ENCODE measurements at regions not wholly inside any gene's neighbourhood (a gene's known extent, or its start where the extent isn't known, plus 50 kb on each side); places are given as distances from the start of the nearest gene placed in this dataset.
"Not testable (repeated sequence)": the region's sequence is repeated elsewhere in the genome, so short reads cannot be mapped to it uniquely, and the experiment has no call there.

GRCh38 chr17:53219821-53220220 lies 602.9 kb upstream of the KIF2B start:
- TF ChIP-seq ZNF70 (CRISPR knock-in tag; IDR thresholded peaks at IDR 0.05) (no peak), TOX (CRISPR knock-in tag; IDR thresholded peaks at IDR 0.05; ENCODE audit: borderline replicate concordance) (no peak), ZFP30 (CRISPR knock-in tag; IDR thresholded peaks at IDR 0.05) (no peak), GLIS3 (CRISPR knock-in tag; IDR thresholded peaks at IDR 0.05) (no peak), TCF4 (CRISPR knock-in tag; IDR thresholded peaks at IDR 0.05; ENCODE audit: borderline replicate concordance) (no peak), SNAI2 (CRISPR knock-in tag; IDR thresholded peaks at IDR 0.05) (no peak)
- TF ChIP-seq, protein P1, sequence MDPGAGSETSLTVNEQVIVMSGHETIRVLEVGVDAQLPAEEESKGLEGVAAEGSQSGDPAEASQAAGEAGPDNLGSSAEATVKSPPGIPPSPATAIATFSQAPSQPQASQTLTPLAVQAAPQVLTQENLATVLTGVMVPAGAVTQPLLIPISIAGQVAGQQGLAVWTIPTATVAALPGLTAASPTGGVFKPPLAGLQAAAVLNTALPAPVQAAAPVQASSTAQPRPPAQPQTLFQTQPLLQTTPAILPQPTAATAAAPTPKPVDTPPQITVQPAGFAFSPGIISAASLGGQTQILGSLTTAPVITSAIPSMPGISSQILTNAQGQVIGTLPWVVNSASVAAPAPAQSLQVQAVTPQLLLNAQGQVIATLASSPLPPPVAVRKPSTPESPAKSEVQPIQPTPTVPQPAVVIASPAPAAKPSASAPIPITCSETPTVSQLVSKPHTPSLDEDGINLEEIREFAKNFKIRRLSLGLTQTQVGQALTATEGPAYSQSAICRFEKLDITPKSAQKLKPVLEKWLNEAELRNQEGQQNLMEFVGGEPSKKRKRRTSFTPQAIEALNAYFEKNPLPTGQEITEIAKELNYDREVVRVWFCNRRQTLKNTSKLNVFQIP (CRISPR knock-in tag; IDR thresholded peaks at IDR 0.05; ENCODE audit: borderline replicate concordance, low read depth) = no peak
- TF ChIP-seq, protein P2, sequence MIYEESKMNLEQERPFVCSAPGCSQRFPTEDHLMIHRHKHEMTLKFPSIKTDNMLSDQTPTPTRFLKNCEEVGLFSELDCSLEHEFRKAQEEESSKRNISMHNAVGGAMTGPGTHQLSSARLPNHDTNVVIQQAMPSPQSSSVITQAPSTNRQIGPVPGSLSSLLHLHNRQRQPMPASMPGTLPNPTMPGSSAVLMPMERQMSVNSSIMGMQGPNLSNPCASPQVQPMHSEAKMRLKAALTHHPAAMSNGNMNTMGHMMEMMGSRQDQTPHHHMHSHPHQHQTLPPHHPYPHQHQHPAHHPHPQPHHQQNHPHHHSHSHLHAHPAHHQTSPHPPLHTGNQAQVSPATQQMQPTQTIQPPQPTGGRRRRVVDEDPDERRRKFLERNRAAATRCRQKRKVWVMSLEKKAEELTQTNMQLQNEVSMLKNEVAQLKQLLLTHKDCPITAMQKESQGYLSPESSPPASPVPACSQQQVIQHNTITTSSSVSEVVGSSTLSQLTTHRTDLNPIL (CRISPR knock-in tag; IDR thresholded peaks at IDR 0.05; ENCODE audit: low read depth) = no peak
- TF ChIP-seq, protein P3, sequence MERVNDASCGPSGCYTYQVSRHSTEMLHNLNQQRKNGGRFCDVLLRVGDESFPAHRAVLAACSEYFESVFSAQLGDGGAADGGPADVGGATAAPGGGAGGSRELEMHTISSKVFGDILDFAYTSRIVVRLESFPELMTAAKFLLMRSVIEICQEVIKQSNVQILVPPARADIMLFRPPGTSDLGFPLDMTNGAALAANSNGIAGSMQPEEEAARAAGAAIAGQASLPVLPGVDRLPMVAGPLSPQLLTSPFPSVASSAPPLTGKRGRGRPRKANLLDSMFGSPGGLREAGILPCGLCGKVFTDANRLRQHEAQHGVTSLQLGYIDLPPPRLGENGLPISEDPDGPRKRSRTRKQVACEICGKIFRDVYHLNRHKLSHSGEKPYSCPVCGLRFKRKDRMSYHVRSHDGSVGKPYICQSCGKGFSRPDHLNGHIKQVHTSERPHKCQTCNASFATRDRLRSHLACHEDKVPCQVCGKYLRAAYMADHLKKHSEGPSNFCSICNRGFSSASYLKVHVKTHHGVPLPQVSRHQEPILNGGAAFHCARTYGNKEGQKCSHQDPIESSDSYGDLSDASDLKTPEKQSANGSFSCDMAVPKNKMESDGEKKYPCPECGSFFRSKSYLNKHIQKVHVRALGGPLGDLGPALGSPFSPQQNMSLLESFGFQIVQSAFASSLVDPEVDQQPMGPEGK (CRISPR knock-in tag; IDR thresholded peaks at IDR 0.05; ENCODE audit: borderline replicate concordance) = no peak
- no peak for ATAC-seq

- no peak for ATAC-seq
- no peak for TF ChIP-seq CSDC2 (CRISPR knock-in tag; IDR thresholded peaks at IDR 0.05)
- TF ChIP-seq, protein P4, sequence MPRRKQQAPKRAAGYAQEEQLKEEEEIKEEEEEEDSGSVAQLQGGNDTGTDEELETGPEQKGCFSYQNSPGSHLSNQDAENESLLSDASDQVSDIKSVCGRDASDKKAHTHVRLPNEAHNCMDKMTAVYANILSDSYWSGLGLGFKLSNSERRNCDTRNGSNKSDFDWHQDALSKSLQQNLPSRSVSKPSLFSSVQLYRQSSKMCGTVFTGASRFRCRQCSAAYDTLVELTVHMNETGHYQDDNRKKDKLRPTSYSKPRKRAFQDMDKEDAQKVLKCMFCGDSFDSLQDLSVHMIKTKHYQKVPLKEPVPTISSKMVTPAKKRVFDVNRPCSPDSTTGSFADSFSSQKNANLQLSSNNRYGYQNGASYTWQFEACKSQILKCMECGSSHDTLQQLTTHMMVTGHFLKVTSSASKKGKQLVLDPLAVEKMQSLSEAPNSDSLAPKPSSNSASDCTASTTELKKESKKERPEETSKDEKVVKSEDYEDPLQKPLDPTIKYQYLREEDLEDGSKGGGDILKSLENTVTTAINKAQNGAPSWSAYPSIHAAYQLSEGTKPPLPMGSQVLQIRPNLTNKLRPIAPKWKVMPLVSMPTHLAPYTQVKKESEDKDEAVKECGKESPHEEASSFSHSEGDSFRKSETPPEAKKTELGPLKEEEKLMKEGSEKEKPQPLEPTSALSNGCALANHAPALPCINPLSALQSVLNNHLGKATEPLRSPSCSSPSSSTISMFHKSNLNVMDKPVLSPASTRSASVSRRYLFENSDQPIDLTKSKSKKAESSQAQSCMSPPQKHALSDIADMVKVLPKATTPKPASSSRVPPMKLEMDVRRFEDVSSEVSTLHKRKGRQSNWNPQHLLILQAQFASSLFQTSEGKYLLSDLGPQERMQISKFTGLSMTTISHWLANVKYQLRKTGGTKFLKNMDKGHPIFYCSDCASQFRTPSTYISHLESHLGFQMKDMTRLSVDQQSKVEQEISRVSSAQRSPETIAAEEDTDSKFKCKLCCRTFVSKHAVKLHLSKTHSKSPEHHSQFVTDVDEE (CRISPR knock-in tag; IDR thresholded peaks at IDR 0.05) = no peak
- no peak for TF ChIP-seq RARB (CRISPR knock-in tag; IDR thresholded peaks at IDR 0.05)
- no peak for TF ChIP-seq ZNF565 (CRISPR knock-in tag; conservative IDR thresholded peaks at IDR 0.05; ENCODE audit: low read depth)
- no peak for TF ChIP-seq PPARA (CRISPR knock-in tag; IDR thresholded peaks at IDR 0.05; ENCODE audit: borderline replicate concordance)
- TF ChIP-seq TOX (CRISPR knock-in tag; IDR thresholded peaks at IDR 0.05; ENCODE audit: borderline replicate concordance) = no peak
- TF ChIP-seq, protein P3 (CRISPR knock-in tag; IDR thresholded peaks at IDR 0.05; ENCODE audit: borderline replicate concordance) = no peak
Measured at GRCh38 chr17:53218723-53219122, 604.0 kb upstream of the KIF2B start.

DNA sequence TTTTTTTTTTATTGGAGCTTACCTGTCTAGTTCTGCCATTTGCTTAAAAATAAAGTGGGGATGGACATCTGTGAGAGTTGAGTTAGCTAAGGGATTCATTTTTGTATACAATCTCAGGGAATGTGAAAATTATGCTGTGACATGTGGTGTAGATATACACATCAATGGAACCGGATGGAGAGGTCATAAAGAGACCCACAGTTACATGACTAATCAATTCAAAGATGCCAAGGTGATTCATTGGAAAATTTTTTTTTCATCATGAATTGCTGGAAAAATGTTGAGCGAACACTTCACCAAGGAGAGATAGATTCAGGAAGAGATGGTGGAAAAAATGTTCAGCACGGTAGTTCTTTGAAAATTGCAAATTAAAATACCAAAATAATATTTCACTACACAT lies 605.4 kb upstream of the KIF2B start:
- no peak for TF ChIP-seq ZNF565 (CRISPR knock-in tag; conservative IDR thresholded peaks at IDR 0.05; ENCODE audit: low read depth)
- ATAC-seq = no peak

DNA sequence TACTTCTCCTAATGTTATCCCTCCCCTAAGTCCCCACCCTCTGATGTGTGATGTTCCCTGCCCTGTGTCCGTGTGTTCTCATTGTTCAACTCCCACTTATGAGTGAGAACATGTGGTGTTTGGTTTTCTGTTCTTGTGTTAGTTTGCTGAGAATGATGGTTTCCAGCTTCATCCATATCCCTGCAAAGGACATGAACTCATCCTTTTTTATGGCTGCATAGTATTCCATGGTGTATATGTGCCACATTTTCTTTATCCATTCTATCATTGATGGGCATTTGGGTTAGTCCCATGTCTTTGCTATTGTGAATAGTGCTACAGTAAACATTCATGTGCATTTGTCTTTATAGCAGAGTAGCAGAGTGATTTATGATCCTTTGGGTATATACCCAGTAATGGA lies 613.8 kb upstream of the KIF2B start:
- ATAC-seq = not testable (repeated sequence)
- 0 out of 2 replicates have a peak, but pooled peaks have one; percentile 19 for TF ChIP-seq ZNF8 (CRISPR knock-in tag; IDR thresholded peaks at IDR 0.05)

DNA sequence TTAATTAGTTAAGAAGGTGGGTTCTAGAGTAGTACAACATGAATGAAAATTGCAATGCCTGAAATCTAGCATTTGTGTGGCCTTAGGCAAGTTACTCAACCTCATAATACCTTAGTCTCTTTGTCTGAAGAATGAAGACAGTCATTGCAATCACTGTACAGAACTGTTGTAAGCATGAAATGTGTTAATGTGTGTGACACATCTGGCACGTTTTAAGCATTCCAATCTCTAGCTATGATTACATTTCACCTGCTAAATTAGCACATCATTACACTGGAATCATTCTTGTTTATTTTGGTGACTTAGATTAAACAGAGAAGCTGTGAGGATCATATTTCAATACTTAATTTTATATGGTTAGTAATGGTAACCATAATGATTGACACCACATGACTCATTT lies 629.7 kb upstream of the KIF2B start:
- no peak for ATAC-seq
- TF ChIP-seq, protein P1 (CRISPR knock-in tag; IDR thresholded peaks at IDR 0.05; ENCODE audit: borderline replicate concordance, low read depth) = no peak
- TF ChIP-seq TCF4 (CRISPR knock-in tag; IDR thresholded peaks at IDR 0.05; ENCODE audit: borderline replicate concordance) (no peak), RARB (CRISPR knock-in tag; IDR thresholded peaks at IDR 0.05) (no peak), ZNF565 (CRISPR knock-in tag; conservative IDR thresholded peaks at IDR 0.05; ENCODE audit: low read depth) (no peak), OSR1 (CRISPR knock-in tag; IDR thresholded peaks at IDR 0.05) (no peak), ZNF8 (CRISPR knock-in tag; IDR thresholded peaks at IDR 0.05) (no peak), ISL1 (CRISPR knock-in tag; IDR thresholded peaks at IDR 0.05) (no peak)
- TF ChIP-seq, protein P4 (CRISPR knock-in tag; IDR thresholded peaks at IDR 0.05) = no peak

All from SK-N-SH treated with all-trans-retinoic acid at 6 μM for 48 hours (cell line).